HepG2 (cell line): ENCODE measurements at regions not wholly inside any gene's neighbourhood (a gene's known extent, or its start where the extent isn't known, plus 50 kb on each side); places are given as distances from the start of the nearest gene placed in this dataset.

Source experiments
- ATAC-seq: fragments of 200-7000 bp; cut with Tn5 transposase; 3 replicates; pipeline ENCODE4 v1.9.1; 2020; ENCODE audit warnings: mild to moderate bottlenecking, moderate library complexity
- BruUV-seq: library from RNA; stranded (reverse); fragments of 400-500 nt; replicated peaks from 2 replicates; lab custom pipeline; 2021; lab: Mats Ljungman, UMichigan
- CTCF ChIA-PET: fragments of 300-600 bp; formaldehyde crosslinking; extraction: SDS; loops from one replicate; lab custom pipeline; 2021; ENCODE audit warnings: low total read pairs, inconsistent platforms, low intra/inter-chr PET ratio; lab: Yijun Ruan, JAX
- POLR2A ChIA-PET: fragments of 350-600 bp; sonication (Branson Sonifier 250); formaldehyde crosslinking; loops from one replicate; lab custom pipeline; 2020; ENCODE audit warnings: antibody characterized with exemption, inconsistent platforms; lab: Yijun Ruan, JAX
- DNase-seq: peaks from one replicate; pipeline ENCODE4 v3.0.0-alpha.2; 2015; ENCODE audit warnings: low spot score
- FAIRE-seq: peaks from 3 replicates; lab custom pipeline; 2011; peaks lifted over from hg19 to GRCh38; lab: Jason Lieb, UNC
- H2AFZ ChIP-seq: one replicate; pipeline ENCODE4 v1.6.1; 2011; ENCODE audit warnings: low read length, inconsistent platforms
- H3K27ac ChIP-seq: fragments of 300-600 bp; 3 replicates; pipeline ENCODE4 v1.8.0; 2011; ENCODE audit warnings: mixed run types, mild to moderate bottlenecking, mixed read lengths, low read length, inconsistent platforms; ENCODE audit not compliant: insufficient read depth; ENCODE audit errors: extremely low read length
- H3K27me3 ChIP-seq, 2 experiments: fragments of 200-600 bp in 1 of 2; 2 replicates in 1 of 2; 3 replicates in 1 of 2; pipeline versions ENCODE4 v1.6.0 to v1.8.0; 2011; ENCODE audit warnings: low read length in 2 of 2, mild to moderate bottlenecking in 2 of 2, moderate library complexity in 2 of 2, inconsistent platforms in 1 of 2; ENCODE audit not compliant: insufficient read depth in 2 of 2, control insufficient read depth in 1 of 2
- H3K36me3 ChIP-seq, 2 experiments: fragments of 200-600 bp in 1 of 2; replicated peaks in 1 of 2; 2 replicates in 1 of 2; 3 replicates in 1 of 2; pipeline versions ENCODE4 v1.5.1 to v1.8.0; 2011; ENCODE audit warnings: low read length in 2 of 2, inconsistent platforms in 1 of 2; ENCODE audit not compliant: insufficient read depth in 2 of 2, control insufficient read depth in 1 of 2
- H3K4me1 ChIP-seq: 2 replicates; pipeline ENCODE4 v1.5.1; 2012; ENCODE audit warnings: low read length, inconsistent platforms; ENCODE audit not compliant: insufficient read depth
- H3K4me2 ChIP-seq: 2 replicates; pipeline ENCODE4 v1.6.0; 2011; ENCODE audit warnings: low read depth, low read length, inconsistent platforms
- H3K4me3 ChIP-seq, 3 experiments: fragments of 200-600 bp in 1 of 3; sonication (generic), shearing (Covaris generic) in 1 of 3; replicated peaks in 1 of 3; 2 replicates each; pipeline ENCODE4 v1.5.1; 2011 to 2016; ENCODE audit warnings: low read length in 3 of 3, inconsistent platforms in 2 of 3, low read depth in 2 of 3, mild to moderate bottlenecking in 2 of 3, control low read depth in 1 of 3, mixed read lengths in 1 of 3; ENCODE audit not compliant: insufficient read depth in 1 of 3
- H3K79me2 ChIP-seq: one replicate; pipeline ENCODE4 v1.6.1; 2011; ENCODE audit warnings: low read length, inconsistent platforms; ENCODE audit not compliant: insufficient read depth
- H3K9ac ChIP-seq: 2 replicates; pipeline ENCODE4 v1.6.0; 2011; ENCODE audit warnings: mild to moderate bottlenecking, low read depth, low read length, inconsistent platforms; ENCODE audit not compliant: insufficient read depth
- H3K9me3 ChIP-seq: 2 replicates; pipeline ENCODE4 v1.5.1; 2012; ENCODE audit warnings: mild to moderate bottlenecking, low read length
- H4K20me1 ChIP-seq: 2 replicates; pipeline ENCODE4 v1.6.0; 2011; ENCODE audit warnings: inconsistent platforms, mild to moderate bottlenecking, low read length, moderate library complexity; ENCODE audit not compliant: insufficient read depth
- DNMT3B ChIP-seq: conservative IDR thresholded peaks from 2 replicates; pipeline ENCODE4 v1.6.1; 2016; ENCODE audit warnings: missing biosample characterization, control low read depth
- GABPA ChIP-seq, 2 experiments: IDR thresholded peaks; 2 replicates each; pipeline ENCODE4 v1.6.1; 2011 to 2016; ENCODE audit warnings: low read depth in 2 of 2, low read length in 1 of 2, missing biosample characterization in 1 of 2, missing genetic modification characterization in 1 of 2
- HNRNPUL1 ChIP-seq: fragments of 200-400 bp; formaldehyde crosslinking; IDR thresholded peaks from 2 replicates; pipeline ENCODE4 v1.6.1; 2017; ENCODE audit warnings: low read depth, mild to moderate bottlenecking, low read length, moderate library complexity
- KDM1A ChIP-seq: IDR thresholded peaks from 2 replicates; pipeline ENCODE4 v1.6.1; 2016; ENCODE audit warnings: missing compliant biosample characterization
- MTF1 ChIP-seq: sonication (generic); formaldehyde crosslinking; IDR thresholded peaks from 2 replicates; pipeline ENCODE4 v1.5.0; 2020; ENCODE audit warnings: missing genetic modification reagents
- NFATC3 ChIP-seq: sonication (generic); formaldehyde crosslinking; IDR thresholded peaks from 2 replicates; pipeline ENCODE4 v1.5.1; 2020; ENCODE audit warnings: mild to moderate bottlenecking, missing genetic modification reagents
- PHB2 ChIP-seq: fragments of 450-650 bp; IDR thresholded peaks from 2 replicates; pipeline ENCODE4 v1.6.1; 2018; ENCODE audit not compliant: partially characterized antibody
- RCOR2 ChIP-seq: IDR thresholded peaks from 2 replicates; pipeline ENCODE4 v1.6.1; 2016; ENCODE audit warnings: missing biosample characterization, missing genetic modification reagents
- TBP ChIP-seq: sonication (generic); formaldehyde crosslinking; IDR thresholded peaks from 2 replicates; pipeline ENCODE4 v1.5.0; 2020; ENCODE audit warnings: missing genetic modification reagents
- XBP1 ChIP-seq: sonication (generic); formaldehyde crosslinking; IDR thresholded peaks from 2 replicates; pipeline ENCODE4 v1.5.0; 2020; ENCODE audit warnings: missing genetic modification reagents
- ZEB1 ChIP-seq: IDR thresholded peaks from 2 replicates; pipeline ENCODE4 v1.6.1; 2012; ENCODE audit warnings: mild to moderate bottlenecking, low read depth, inconsistent platforms; ENCODE audit not compliant: insufficient replicate concordance
- ZNF10 ChIP-seq: sonication (generic); formaldehyde crosslinking; IDR thresholded peaks from 2 replicates; pipeline ENCODE4 v1.4.0; 2020; ENCODE audit warnings: mild to moderate bottlenecking, low read depth, missing genetic modification reagents, borderline replicate concordance
- ZNF740 ChIP-seq: sonication (generic); formaldehyde crosslinking; IDR thresholded peaks from 2 replicates; pipeline ENCODE4 v1.4.0; 2020; ENCODE audit warnings: missing genetic modification reagents
- ZNF770 ChIP-seq: sonication (generic); formaldehyde crosslinking; IDR thresholded peaks from 2 replicates; pipeline ENCODE4 v1.5.0; 2020; ENCODE audit warnings: mild to moderate bottlenecking, missing genetic modification reagents
- WGBS: methylation state at CpG from one replicate; pipeline ENCODE4 v1.1.6; 2017; ENCODE audit warnings: low lambda C conversion rate; 5-methylcytosine and 5-hydroxymethylcytosine counted together
- in situ Hi-C: cut with HindIII; loops from 2 replicates; pipeline ENCODE4 v1.10.0; 2017; ENCODE audit warnings: low pct_unique_long_range_greater_than_20kb; ENCODE audit not compliant: extremely low pct_ligation_motif_present
- intact Hi-C: fragments of 100-400 bp; cut with micrococcal nuclease; formaldehyde crosslinking; loops from one replicate; pipeline ENCODE4 v1.10.0; 2022; ENCODE audit not compliant: unreplicated experiment
- TF ChIP-seq, protein P1 (sequence below): sonication (generic); formaldehyde crosslinking; conservative IDR thresholded peaks from 2 replicates; pipeline ENCODE4 v1.8.0; 2022; ENCODE audit warnings: missing genetic modification reagents

- Histone ChIP-seq H3K4me3 (no peak overlapping the region), H2AFZ (no peak overlapping the region), H3K4me2 (no peak overlapping the region), H4K20me1 (no peaks in the 10 kb centered on the region), H3K9ac (no peak overlapping the region), H3K4me1 (peaks cover 24% of the 10 kb centered on the region), H3K9me3 (peaks cover 20% of the 10 kb centered on the region), H3K27me3 (no peaks in the 10 kb centered on the region), H3K79me2 (no peaks in the 10 kb centered on the region), H3K36me3 (no peaks in the 10 kb centered on the region), H3K27ac (no peak overlapping the region)
- DNase-seq (no peak), FAIRE-seq (no peak), ATAC-seq (no peak)
- WGBS = 96% methylated on average over 1 of the region's 1 CpG
- ChIA-PET CTCF (no interaction called here), POLR2A (interaction anchor here (1.5 to 1.6 kb wide), 2 partner anchors 27 to 286 kb away, joined by 4 to 6 read pairs; partner anchors contain the start of gene TGFBR2)
- TF ChIP-seq NFATC3 (CRISPR knock-in tag) = no peak
- TF ChIP-seq MTF1 (CRISPR knock-in tag) = no peak
- TF ChIP-seq XBP1 (CRISPR knock-in tag) = no peak
- no peak for TF ChIP-seq HNRNPUL1
- no peak for TF ChIP-seq RCOR2
- no peak for TF ChIP-seq ZNF10 (CRISPR knock-in tag)
- TF ChIP-seq DNMT3B = no peak
- TF ChIP-seq ZEB1 = no peak
- no peak for TF ChIP-seq TBP (CRISPR knock-in tag)
- TF ChIP-seq KDM1A (CRISPR knock-in tag) = no peak
- TF ChIP-seq PHB2 = no peak
- TF ChIP-seq, protein P1, sequence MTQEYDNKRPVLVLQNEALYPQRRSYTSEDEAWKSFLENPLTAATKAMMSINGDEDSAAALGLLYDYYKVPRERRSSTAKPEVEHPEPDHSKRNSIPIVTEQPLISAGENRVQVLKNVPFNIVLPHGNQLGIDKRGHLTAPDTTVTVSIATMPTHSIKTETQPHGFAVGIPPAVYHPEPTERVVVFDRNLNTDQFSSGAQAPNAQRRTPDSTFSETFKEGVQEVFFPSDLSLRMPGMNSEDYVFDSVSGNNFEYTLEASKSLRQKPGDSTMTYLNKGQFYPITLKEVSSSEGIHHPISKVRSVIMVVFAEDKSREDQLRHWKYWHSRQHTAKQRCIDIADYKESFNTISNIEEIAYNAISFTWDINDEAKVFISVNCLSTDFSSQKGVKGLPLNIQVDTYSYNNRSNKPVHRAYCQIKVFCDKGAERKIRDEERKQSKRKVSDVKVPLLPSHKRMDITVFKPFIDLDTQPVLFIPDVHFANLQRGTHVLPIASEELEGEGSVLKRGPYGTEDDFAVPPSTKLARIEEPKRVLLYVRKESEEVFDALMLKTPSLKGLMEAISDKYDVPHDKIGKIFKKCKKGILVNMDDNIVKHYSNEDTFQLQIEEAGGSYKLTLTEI (CRISPR knock-in tag) = no peak
- no peak for TF ChIP-seq ZNF770 (CRISPR knock-in tag)
- TF ChIP-seq ZNF740 (CRISPR knock-in tag) = no peak
- TF ChIP-seq GABPA (IDR thresholded peaks at IDR 0.05; ENCODE audit: low read depth, low read length) = no peak
- no peak for TF ChIP-seq GABPA (CRISPR knock-in tag; IDR thresholded peaks at IDR 0.05; ENCODE audit: low read depth)
- in situ Hi-C loops = no loop called here
- intact Hi-C loops = no loop called here
- BruUV-seq = no TSS peak
These were observed 286.0 kb upstream of the TGFBR2 start for GRCh38 chr3:30320392-30320791.
